Progenitor cell of endocrine pancreas (in vitro differentiated cells): ENCODE measurements at regions not wholly inside any gene's neighbourhood (a gene's known extent, or its start where the extent isn't known, plus 50 kb on each side); places are given as distances from the start of the nearest gene placed in this dataset.
A peak's percentile ranks its signal among the peaks of the same experiment; 100 is the strongest.

Experiments used
- DNase-seq: peaks from one replicate; pipeline ENCODE4 v3.0.0; 2021; ENCODE audit warnings: low spot score; ENCODE audit not compliant: unreplicated experiment
- H3K27ac Mint-ChIP-seq: 2 replicates; pipeline ENCODE4 v1.8.0; 2021; ENCODE audit warnings: mild to moderate bottlenecking, moderate library complexity, mixed read lengths
- H3K27me3 Mint-ChIP-seq: 2 replicates; pipeline ENCODE4 v1.8.0; 2021; ENCODE audit warnings: mixed read lengths
- H3K36me3 Mint-ChIP-seq: 2 replicates; pipeline ENCODE4 v1.8.0; 2022; ENCODE audit warnings: mixed read lengths; ENCODE audit not compliant: insufficient read depth
- H3K4me1 Mint-ChIP-seq: 2 replicates; pipeline ENCODE4 v1.8.0; 2021; ENCODE audit warnings: low read depth, mixed read lengths
- H3K4me3 Mint-ChIP-seq: 2 replicates; pipeline ENCODE4 v1.8.0; 2021; ENCODE audit warnings: low read depth, mild to moderate bottlenecking, moderate library complexity, mixed read lengths
- H3K9me3 Mint-ChIP-seq: 2 replicates; pipeline ENCODE4 v1.8.0; 2021; ENCODE audit warnings: low read depth, mixed read lengths
- CTCF ChIP-seq: fragments of 200-600 bp; sonication (generic); IDR thresholded peaks from one replicate; pipeline ENCODE4 v1.5.0; 2021; ENCODE audit warnings: antibody characterized with exemption, mild to moderate bottlenecking; ENCODE audit not compliant: unreplicated experiment

GRCh38 chr14:31990183-31990857 lies 86.8 kb upstream of the ARHGAP5 start:
- Mint-ChIP-seq H3K36me3 (no peaks in the 10 kb centered on the region), H3K4me1 (peaks cover 30% of the 10 kb centered on the region), H3K27ac (peak overlapping the region; percentile 86), H3K4me3 (no peak overlapping the region), H3K9me3 (peaks cover 13% of the 10 kb centered on the region), H3K27me3 (no peaks in the 10 kb centered on the region)
- TF ChIP-seq CTCF, result no peak
- no peak for DNase-seq

- Mint-ChIP-seq H3K36me3 (no peaks in the 10 kb centered on the region), H3K27ac (peak overlapping the region; percentile 86), H3K4me3 (no peak overlapping the region), H3K4me1 (peaks cover 30% of the 10 kb centered on the region), H3K9me3 (peaks cover 10% of the 10 kb centered on the region), H3K27me3 (no peaks in the 10 kb centered on the region)
- TF ChIP-seq CTCF, result no peak
- no peak for DNase-seq
Observed at GRCh38 chr14:31990926-31991572, 86.1 kb upstream of the ARHGAP5 start.

- DNase-seq, result no peak
- no peak for TF ChIP-seq CTCF
- no peaks in the 10 kb centered on the region for H3K36me3 Mint-ChIP-seq
- peaks cover 30% of the 10 kb centered on the region for H3K4me1 Mint-ChIP-seq
- H3K9me3 Mint-ChIP-seq, result peaks cover under 1% of the 10 kb centered on the region
- no peaks in the 10 kb centered on the region for H3K27me3 Mint-ChIP-seq
- H3K4me3 Mint-ChIP-seq, result no peak overlapping the region
- H3K27ac Mint-ChIP-seq, result peak overlapping the region; percentile 46
Observed at GRCh38 chr14:31992011-31992447, 85.1 kb upstream of the ARHGAP5 start.

GRCh38 chr14:31993521-31993951 lies 83.6 kb upstream of the ARHGAP5 start:
- Mint-ChIP-seq H3K36me3 (no peaks in the 10 kb centered on the region), H3K9me3 (no peaks in the 10 kb centered on the region), H3K27me3 (no peaks in the 10 kb centered on the region), H3K4me1 (peaks cover 26% of the 10 kb centered on the region), H3K4me3 (no peak overlapping the region), H3K27ac (no peak overlapping the region)
- no peak for DNase-seq
- TF ChIP-seq CTCF, result no peak

- no peak for TF ChIP-seq CTCF
- H3K27me3 Mint-ChIP-seq, result no peaks in the 10 kb centered on the region
- peaks cover 26% of the 10 kb centered on the region for H3K4me1 Mint-ChIP-seq
- H3K4me3 Mint-ChIP-seq, result no peak overlapping the region
- DNase-seq, result no peak
- no peak overlapping the region for H3K27ac Mint-ChIP-seq
- H3K36me3 Mint-ChIP-seq, result no peaks in the 10 kb centered on the region
- no peaks in the 10 kb centered on the region for H3K9me3 Mint-ChIP-seq
Observed at GRCh38 chr14:31994391-31995033, 82.6 kb upstream of the ARHGAP5 start.
